Epithelial cell of proximal tubule (primary cell): ENCODE measurements at regions not wholly inside any gene's neighbourhood (a gene's known extent, or its start where the extent isn't known, plus 50 kb on each side); places are given as distances from the start of the nearest gene placed in this dataset.
"Not testable (repeated sequence)": the region's sequence is repeated elsewhere in the genome, so short reads cannot be mapped to it uniquely, and the experiment has no call there.

Source experiments
- DNase-seq: peaks from one replicate; pipeline ENCODE4 v3.0.0-alpha.2; 2011; ENCODE audit warnings: low read depth
- H3K4me3 ChIP-seq: 2 replicates; pipeline ENCODE4 v1.5.1; 2011; ENCODE audit warnings: low read depth, mild to moderate bottlenecking, low read length
- TF ChIP-seq, protein P1 (sequence below): conservative IDR thresholded peaks from 2 replicates; pipeline ENCODE4 v1.5.1; 2012; ENCODE audit warnings: low read depth, mild to moderate bottlenecking, low read length

GRCh38 chr10:80952436-80952835, 414.7 kb downstream of the SH2D4B start:
- no peak overlapping the region for H3K4me3 ChIP-seq
- TF ChIP-seq, protein P1, sequence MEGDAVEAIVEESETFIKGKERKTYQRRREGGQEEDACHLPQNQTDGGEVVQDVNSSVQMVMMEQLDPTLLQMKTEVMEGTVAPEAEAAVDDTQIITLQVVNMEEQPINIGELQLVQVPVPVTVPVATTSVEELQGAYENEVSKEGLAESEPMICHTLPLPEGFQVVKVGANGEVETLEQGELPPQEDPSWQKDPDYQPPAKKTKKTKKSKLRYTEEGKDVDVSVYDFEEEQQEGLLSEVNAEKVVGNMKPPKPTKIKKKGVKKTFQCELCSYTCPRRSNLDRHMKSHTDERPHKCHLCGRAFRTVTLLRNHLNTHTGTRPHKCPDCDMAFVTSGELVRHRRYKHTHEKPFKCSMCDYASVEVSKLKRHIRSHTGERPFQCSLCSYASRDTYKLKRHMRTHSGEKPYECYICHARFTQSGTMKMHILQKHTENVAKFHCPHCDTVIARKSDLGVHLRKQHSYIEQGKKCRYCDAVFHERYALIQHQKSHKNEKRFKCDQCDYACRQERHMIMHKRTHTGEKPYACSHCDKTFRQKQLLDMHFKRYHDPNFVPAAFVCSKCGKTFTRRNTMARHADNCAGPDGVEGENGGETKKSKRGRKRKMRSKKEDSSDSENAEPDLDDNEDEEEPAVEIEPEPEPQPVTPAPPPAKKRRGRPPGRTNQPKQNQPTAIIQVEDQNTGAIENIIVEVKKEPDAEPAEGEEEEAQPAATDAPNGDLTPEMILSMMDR: no peak
- no peak for DNase-seq

GRCh38 chr10:80957161-80957560, 419.5 kb downstream of the SH2D4B start:
- TF ChIP-seq, protein P1: no peak
- DNase-seq: no peak
- no peak overlapping the region for H3K4me3 ChIP-seq

- DNase-seq: no peak
- no peak overlapping the region for H3K4me3 ChIP-seq
- TF ChIP-seq, protein P1: no peak
These were observed 426.5 kb downstream of the SH2D4B start for GRCh38 chr10:80964179-80964578.

GRCh38 chr10:80964955-80965614, 427.4 kb downstream of the SH2D4B start:
- H3K4me3 ChIP-seq: no peak overlapping the region
- DNase-seq: no peak
- TF ChIP-seq, protein P1: no peak

DNA sequence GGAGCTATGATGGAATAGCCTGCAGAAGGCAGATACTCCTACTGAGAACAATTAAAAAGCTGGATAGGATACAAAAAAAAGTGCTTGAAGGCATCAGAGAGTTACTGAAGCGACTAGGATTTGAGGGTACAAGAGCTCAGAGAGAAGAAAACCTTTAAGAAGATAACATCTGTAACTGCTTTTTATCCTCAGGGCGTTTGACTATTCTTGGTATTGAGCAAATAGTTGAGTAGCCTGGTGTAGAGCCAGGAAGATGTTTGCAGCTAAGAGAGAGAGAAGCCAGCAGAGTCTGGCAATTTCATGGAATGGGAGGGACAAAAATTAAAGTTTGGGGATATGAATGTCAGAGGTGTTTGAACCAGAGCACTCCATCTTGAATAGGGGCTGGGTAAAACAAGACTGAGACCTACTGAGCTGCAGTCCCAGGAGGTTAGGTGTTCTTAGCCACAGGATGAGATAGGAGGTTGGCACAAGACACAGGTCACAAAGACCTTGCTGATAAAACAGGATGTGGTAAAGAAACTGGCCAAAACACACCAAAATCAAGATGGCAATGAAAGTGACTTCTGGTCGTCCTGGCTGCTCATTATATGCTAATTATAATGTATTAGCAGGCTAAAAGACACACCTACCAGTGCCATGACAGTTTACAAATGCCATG, 428.8 kb downstream of the SH2D4B start:
- DNase-seq: no peak
- H3K4me3 ChIP-seq: no peak overlapping the region
- TF ChIP-seq, protein P1: no peak

- DNase-seq, H3K4me3 ChIP-seq: not testable (repeated sequence)
These were observed 429.7 kb downstream of the SH2D4B start for GRCh38 chr10:80967357-80967756.

DNA sequence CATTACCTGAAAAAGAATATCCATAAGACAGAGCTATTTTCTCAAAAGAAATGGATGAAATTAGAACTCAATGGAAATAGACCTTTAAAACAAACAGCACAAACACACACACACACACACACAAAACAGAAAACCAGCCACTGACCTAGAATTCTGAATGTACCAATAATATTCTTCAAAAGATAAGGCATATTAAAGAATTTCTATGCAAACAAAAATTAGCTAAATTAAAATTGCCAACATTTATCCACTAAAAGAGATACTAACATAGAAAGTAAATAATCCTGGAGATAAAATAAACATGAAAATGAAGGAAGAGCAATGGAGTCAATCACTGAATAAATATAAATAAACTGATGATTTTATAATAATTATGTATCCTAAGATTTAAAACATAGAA, 431.2 kb downstream of the SH2D4B start:
- no peak overlapping the region for H3K4me3 ChIP-seq
- no peak for DNase-seq
- TF ChIP-seq, protein P1: no peak
